ENCODE measurements at regions not wholly inside any gene's neighbourhood (a gene's known extent, or its start where the extent isn't known, plus 50 kb on each side); places are given as distances from the start of the nearest gene placed in this dataset.
"Not testable (repeated sequence)": the region's sequence is repeated elsewhere in the genome, so short reads cannot be mapped to it uniquely, and the experiment has no call there.

- no peak for DNase-seq
Observed at GRCh38 chr11:19428206-19429002, 187.7 kb upstream of the E2F8 start.

- no peak for DNase-seq
Observed at GRCh38 chr11:19426756-19427403, 186.1 kb upstream of the E2F8 start.

- no peak for DNase-seq
Observed at GRCh38 chr11:19426011-19426755, 185.4 kb upstream of the E2F8 start.

- DNase-seq, result no peak
Observed at GRCh38 chr11:19422276-19422675, 181.5 kb upstream of the E2F8 start.

GRCh38 chr11:19420868-19421533 is 180.3 kb upstream of the E2F8 start:
- DNase-seq, result no peak

- DNase-seq, result no peak
Observed at GRCh38 chr11:19419808-19420207, 179.1 kb upstream of the E2F8 start.

GRCh38 chr11:19419021-19419750 is 178.4 kb upstream of the E2F8 start:
- DNase-seq, result no peak

- DNase-seq, result no peak
Observed at GRCh38 chr11:19418221-19418620, 177.5 kb upstream of the E2F8 start.

- not testable (repeated sequence) for DNase-seq
Observed at GRCh38 chr11:19412070-19412469, 171.3 kb upstream of the E2F8 start.

GRCh38 chr11:19410032-19410431 is 169.3 kb upstream of the E2F8 start:
- no peak for DNase-seq

GRCh38 chr11:19409307-19409706 is 168.6 kb upstream of the E2F8 start:
- no peak for DNase-seq

GRCh38 chr11:19407677-19408270 is 167.0 kb upstream of the E2F8 start:
- no peak for DNase-seq

GRCh38 chr11:19405966-19406365 is 165.2 kb upstream of the E2F8 start:
- no peak for DNase-seq

- no peak for DNase-seq
Observed at GRCh38 chr11:19404787-19405186, 164.0 kb upstream of the E2F8 start.

GRCh38 chr11:19403196-19403895 is 162.6 kb upstream of the E2F8 start:
- no peak for DNase-seq

GRCh38 chr11:19400296-19400695 is 159.6 kb upstream of the E2F8 start:
- DNase-seq, result no peak

- DNase-seq, result no peak
Observed at GRCh38 chr11:19398772-19399527, 158.2 kb upstream of the E2F8 start.

- DNase-seq, result no peak
Observed at GRCh38 chr11:19398273-19398672, 157.5 kb upstream of the E2F8 start.

- DNase-seq, result no peak
Observed at GRCh38 chr11:19395050-19395449, 154.3 kb upstream of the E2F8 start.

- no peak for DNase-seq
Observed at GRCh38 chr11:19394525-19395016, 153.8 kb upstream of the E2F8 start.

GRCh38 chr11:19393941-19394340 is 153.2 kb upstream of the E2F8 start:
- DNase-seq, result no peak

All from CD4-positive, alpha-beta T cell treated with Interleukin-17A for 1 hour (primary cell).